ENCODE measurements at regions not wholly inside any gene's neighbourhood (a gene's known extent, or its start where the extent isn't known, plus 50 kb on each side); places are given as distances from the start of the nearest gene placed in this dataset. TPM values are rescaled to one million over a fixed set of nuclear protein-coding genes. Genes with fewer than 3 reads are reported as not detected.

DNA sequence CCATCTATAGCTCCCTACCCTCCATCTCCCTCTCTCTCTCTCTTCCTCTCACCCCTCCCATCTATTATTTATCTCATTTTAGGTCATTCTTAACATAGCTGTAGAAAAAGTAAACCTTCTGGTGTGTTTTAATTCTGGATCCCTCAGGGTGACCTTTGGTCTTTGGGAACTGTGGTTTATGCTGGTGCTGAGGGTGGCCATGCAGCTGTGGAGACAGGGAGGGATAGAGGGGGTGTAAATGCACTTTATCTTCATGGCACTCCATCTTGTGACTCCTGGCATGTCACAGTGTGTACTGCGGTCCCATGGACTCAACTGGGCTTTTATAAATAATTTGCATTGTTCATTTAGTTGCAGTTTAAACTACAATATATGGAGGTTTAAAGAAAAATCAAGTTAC, 50.2 kb upstream of the RUNX1 start:
- Histone ChIP-seq H3K27me3 (no peaks in the 10 kb centered on the region), H3K27ac (no peak overlapping the region), H3K4me1 (no peaks in the 10 kb centered on the region), H3K9me3 (no peaks in the 10 kb centered on the region), H3K4me3 (no peak overlapping the region), H3K36me3 (no peaks in the 10 kb centered on the region)
- DNase-seq (ENCODE audit: low spot score in 2 of 2), result no peak
- 88 to 89% methylated on average over 1 of the region's 1 CpG for WGBS, 2 donors
- TF ChIP-seq EP300 (IDR thresholded peaks at IDR 0.05), result no peak
- TF ChIP-seq, protein P1, sequence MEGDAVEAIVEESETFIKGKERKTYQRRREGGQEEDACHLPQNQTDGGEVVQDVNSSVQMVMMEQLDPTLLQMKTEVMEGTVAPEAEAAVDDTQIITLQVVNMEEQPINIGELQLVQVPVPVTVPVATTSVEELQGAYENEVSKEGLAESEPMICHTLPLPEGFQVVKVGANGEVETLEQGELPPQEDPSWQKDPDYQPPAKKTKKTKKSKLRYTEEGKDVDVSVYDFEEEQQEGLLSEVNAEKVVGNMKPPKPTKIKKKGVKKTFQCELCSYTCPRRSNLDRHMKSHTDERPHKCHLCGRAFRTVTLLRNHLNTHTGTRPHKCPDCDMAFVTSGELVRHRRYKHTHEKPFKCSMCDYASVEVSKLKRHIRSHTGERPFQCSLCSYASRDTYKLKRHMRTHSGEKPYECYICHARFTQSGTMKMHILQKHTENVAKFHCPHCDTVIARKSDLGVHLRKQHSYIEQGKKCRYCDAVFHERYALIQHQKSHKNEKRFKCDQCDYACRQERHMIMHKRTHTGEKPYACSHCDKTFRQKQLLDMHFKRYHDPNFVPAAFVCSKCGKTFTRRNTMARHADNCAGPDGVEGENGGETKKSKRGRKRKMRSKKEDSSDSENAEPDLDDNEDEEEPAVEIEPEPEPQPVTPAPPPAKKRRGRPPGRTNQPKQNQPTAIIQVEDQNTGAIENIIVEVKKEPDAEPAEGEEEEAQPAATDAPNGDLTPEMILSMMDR (IDR thresholded peaks at IDR 0.05), result no peak
- TF ChIP-seq POLR2A (IDR thresholded peaks at IDR 0.05), result no peak

Small RNAs in the stretch of these regions (small RNA-seq; reads per million reads assigned to genes)
- not detected for gene EZH2P1
- gene MIR802, result not detected

All from tibial nerve (tissue), 4 donors.